Activated CD4-positive, alpha-beta T cell treated with anti-CD3 and anti-CD28 coated beads, Interleukin-10, Interleukin-2, amounts not matched to agents 100 ng/mL and 50 ng/mL, durations not matched to agents 16 hours and 8 hours (primary cell): ENCODE measurements at regions not wholly inside any gene's neighbourhood (a gene's known extent, or its start where the extent isn't known, plus 50 kb on each side); places are given as distances from the start of the nearest gene placed in this dataset.
"Not testable (repeated sequence)": the region's sequence is repeated elsewhere in the genome, so short reads cannot be mapped to it uniquely, and the experiment has no call there.

ENCODE experiments used
- DNase-seq: peaks from one replicate; pipeline ENCODE4 v3.0.0-alpha.2; 2020

DNA sequence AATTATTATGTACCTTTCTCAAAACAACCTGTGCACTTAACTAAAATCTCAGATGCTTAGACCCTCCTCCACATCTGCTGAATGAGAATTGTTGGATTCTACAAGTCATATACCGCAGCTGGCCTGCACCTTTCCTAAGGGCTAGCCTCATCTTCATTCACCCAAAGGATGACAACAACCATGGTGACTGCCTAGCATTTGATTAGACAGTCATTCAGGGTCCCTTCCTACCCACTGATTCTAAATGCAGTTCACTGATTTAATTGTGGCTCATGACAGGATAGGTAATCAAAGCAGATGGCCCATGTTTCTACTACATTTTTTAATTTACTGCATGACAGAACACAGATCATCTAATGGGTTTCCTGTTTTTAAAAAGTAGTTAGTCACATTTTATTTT is 551.9 kb upstream of the SLC10A2 start:
- no peak for DNase-seq

GRCh38 chr13:103615771-103616170 is 549.6 kb upstream of the SLC10A2 start:
- no peak for DNase-seq

DNA sequence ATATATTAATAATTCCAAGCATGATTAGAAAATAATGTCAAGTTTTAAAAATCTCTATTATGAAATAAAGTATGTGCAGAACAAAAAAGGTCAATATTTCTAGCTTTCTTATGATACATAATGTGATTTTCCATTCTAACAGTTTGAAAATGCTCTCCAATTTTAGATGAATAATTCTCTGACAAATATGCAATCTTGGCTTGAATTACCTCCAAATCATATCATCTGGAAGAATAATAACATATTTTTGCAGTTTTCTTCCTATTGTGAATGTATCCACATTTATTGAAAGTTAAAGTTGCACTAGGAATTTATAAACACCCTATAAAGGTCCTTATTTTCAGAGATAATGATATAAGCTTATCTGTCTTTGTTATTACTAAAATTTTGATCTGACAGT is 548.5 kb upstream of the SLC10A2 start:
- DNase-seq = no peak

- no peak for DNase-seq
These were observed 541.8 kb upstream of the SLC10A2 start for GRCh38 chr13:103607995-103608394.

DNA sequence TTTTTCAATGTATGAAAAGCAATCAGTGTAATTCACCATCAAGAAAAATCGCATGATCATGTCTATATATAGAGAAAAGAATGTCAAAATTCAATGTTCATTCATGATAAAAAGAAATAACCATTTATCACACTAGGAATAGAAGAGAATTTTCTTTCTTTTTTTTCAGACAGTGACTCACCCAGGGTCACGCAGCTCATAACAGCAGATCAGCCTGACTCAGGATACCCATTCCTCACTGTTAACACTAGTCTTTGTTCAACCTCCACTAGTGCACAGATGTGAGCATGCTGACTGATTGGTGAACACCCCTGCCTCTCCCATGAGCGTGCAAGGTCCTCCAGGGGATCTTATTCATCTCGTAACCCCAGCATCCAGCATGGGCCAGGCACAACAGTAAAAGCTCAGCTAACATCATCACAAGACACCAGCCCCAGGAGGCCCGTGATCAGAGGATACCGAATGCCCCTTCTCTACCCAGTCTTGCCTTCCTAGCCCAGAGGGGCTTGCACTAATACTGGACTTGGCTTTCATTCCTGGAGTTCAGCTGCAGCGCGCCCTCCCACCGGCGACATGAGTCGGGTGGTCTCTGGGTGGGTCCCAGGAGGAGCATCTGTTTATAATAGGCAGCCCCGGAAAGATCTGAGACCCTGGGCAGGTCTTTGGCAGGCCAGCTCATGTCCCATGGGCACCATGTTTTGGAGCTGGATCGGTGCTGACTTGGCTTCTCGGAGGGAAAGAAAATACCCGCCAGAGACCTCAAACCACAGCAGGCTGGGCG is 539.5 kb upstream of the SLC10A2 start:
- DNase-seq = no peak

DNA sequence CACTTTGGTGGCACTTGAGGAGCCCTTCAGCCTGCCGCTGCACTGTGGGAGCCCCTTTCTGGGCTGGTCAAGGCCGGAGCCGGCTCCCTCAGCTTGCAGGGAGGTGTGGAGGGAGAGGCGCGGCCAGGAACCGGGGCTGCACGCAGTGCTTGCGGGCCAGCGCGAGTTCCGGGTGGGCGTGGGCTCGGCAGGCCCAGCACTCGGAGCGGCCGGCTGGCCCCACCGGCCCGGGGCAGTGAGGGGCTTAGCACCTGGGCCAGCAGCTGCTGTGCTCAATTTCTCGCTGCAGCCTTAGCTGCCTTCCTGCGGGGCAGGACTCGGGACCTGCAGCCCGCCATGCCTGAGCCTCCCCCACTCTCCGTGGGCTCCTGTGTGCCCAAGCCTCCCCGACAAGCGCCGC is 533.7 kb upstream of the SLC10A2 start:
- DNase-seq = not testable (repeated sequence)

GRCh38 chr13:103598671-103599070 is 532.5 kb upstream of the SLC10A2 start:
- no peak for DNase-seq

GRCh38 chr13:103573446-103573845 is 507.2 kb upstream of the SLC10A2 start:
- DNase-seq = no peak

DNA sequence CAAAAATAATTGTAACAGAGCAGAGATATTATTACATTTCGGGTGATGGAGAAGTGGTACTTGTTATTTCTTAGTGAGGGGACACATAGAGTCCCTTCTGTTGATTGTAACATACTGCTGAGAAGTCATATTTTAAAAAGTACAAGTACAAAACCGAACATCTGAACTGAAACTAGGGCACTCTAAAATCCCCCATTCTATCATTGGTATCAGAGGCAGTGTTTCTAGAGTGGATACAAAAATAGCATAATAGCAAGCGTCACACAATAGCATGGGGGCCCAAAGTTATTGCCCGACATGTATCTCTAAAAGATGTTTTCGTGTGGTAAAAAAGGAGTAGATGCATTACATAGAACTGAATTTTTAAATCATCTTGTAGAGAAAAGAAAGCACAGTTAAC is 502.1 kb upstream of the SLC10A2 start:
- DNase-seq = no peak

DNA sequence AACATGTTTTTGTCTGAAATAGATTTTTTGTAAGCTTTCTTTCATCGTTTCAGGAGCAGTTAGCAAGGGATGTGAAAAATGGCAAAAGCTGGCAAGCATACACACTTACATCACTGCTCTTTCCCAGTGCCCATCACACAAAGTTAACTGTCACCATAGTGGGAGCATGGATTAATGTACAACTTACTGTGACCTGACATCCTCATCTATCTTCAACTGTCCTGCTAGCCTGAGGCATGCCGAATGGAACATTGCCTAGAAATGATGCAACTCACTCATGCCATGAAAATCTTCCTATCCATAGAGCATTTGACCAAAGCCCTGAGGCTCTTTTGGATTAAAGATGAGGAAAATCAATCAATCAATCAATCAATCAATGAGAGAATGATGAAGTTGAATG is 491.7 kb upstream of the SLC10A2 start:
- DNase-seq = no peak

DNA sequence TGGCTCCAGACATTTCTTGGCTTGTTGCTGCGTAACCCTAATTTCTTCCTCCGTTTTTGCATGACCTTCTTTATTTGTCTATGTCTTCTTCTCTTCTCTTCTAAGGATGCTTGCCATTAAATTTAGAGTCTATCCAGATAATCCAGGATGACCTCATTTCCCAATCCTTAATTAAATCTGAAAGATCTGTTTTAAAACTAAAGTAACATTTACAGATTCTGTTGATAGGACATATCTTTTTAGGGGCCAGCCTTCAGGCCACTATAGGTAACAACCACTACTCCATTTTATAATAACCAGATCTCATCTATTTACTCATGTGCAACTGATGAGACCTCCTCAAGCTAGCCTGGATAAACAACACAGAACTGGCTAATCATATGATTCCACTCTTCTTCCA is 490.5 kb upstream of the SLC10A2 start:
- no peak for DNase-seq

GRCh38 chr13:103547914-103548313 is 481.7 kb upstream of the SLC10A2 start:
- no peak for DNase-seq

DNA sequence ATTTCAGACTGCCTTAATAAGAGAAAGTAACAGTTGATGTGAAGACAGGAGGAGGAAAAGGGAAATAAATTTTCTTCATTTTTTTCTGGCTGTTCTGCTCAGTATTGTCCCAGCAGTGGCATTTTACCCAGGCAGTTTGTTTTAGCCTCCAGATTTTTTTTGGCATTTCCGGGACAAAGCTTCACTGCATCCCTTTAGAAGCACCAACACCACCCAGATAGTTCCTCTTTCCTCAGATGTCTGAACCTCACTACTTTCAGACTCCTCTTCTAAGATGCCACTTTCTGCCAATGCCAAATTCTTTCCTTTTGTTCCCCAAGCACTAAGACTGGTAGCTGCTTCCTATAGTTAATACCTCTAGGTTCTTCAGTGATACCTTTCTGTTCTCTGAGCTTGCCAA is 480.1 kb upstream of the SLC10A2 start:
- DNase-seq = no peak

DNA sequence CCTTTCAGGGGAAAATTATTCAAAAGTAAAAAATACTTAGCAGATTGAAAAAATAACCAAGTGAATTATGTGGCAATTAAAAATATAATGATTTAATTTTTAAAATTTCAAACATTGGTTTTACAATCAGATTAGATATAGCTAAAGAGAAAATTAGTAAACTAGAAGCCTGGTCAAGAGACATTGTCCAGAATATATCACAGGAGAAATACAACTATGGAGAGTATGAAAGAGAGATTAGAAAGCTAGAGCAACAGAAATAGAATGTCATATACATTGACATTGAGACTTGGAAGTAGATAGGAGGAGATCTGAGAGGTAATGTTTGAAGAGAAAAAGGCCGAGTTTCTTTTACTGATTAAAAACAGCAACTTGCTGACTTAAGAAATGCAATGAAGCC is 476.4 kb upstream of the SLC10A2 start:
- no peak for DNase-seq

GRCh38 chr13:103540382-103540765 is 474.2 kb upstream of the SLC10A2 start:
- no peak for DNase-seq

GRCh38 chr13:103539721-103540381 is 473.6 kb upstream of the SLC10A2 start:
- no peak for DNase-seq

GRCh38 chr13:103539265-103539664 is 473.0 kb upstream of the SLC10A2 start:
- no peak for DNase-seq

GRCh38 chr13:103537616-103538015 is 471.4 kb upstream of the SLC10A2 start:
- no peak for DNase-seq

DNA sequence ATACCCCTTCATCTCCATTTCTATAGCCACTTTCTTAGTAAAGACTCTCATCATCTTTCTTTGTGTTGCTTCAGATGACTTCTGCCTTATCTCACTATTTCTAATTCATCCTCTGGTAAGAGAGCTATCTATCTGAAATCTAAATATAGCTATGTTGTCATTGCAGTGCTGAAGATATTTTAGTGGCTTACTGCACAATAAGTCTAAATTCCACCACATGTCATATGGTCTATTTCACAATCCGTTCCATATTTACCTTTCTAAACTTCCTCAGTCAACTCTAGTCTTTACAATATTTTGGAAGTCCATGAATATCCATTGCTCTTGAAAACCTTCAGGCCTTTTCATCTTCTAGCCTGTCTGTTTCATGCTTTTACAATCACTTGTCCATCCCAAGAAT is 465.1 kb upstream of the SLC10A2 start:
- DNase-seq = no peak

DNA sequence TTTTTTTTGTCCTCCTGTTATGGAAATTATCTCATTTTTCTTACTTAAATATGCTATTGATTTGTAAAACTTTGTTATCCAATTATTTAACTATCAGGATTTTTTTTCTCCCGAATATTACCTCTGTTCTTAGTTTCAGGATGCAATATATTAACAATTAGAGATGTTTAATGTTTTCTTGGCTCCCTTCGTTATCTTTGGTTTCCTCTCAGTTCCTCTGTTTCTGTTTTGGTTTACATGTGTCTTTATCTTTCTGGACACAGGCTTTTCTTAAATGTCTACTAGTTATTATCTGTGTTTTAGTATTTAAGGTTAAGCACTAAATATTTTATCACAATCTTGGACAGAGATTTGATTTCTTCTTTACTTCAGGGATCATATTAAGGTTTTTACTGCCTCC is 462.2 kb upstream of the SLC10A2 start:
- no peak for DNase-seq

GRCh38 chr13:103525530-103525929 is 459.3 kb upstream of the SLC10A2 start:
- no peak for DNase-seq

DNA sequence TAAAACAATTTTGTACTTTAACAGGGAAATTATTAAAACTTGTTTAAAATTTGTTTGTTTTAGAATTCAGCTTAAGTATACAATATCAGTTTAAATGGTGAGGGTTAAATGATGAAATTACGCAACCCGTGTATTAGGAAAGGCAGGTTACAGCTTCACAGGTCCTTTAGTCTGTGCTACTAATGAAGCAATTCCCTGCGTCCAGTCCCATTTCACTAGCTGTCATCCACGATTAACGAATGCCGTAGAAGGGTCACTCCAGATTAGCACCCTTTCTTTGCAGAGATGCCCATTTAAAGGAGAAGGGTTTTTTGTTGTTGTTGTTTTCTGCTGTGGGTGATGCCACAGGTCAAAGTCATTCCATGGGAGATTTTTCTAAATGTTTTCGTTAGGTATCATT is 457.6 kb upstream of the SLC10A2 start:
- no peak for DNase-seq

DNA sequence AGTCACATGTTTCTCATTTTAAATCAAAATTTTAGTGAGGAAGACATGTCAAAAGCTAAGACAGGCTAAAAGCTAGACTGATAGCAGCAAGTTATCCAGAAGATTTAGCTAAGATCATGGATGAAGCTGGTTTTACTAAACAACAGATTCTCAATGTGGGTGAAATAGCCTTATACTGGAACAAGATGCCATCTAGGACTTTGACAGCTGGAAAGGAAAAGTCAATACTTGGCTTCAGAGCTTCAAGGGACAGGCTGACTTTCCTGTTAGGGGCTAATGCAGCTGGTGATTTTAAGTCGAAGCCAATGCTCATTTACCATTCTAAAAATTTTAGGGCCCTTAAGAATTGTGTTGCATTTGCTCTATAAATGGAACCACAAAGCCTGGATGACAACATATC is 455.3 kb upstream of the SLC10A2 start:
- no peak for DNase-seq

DNA sequence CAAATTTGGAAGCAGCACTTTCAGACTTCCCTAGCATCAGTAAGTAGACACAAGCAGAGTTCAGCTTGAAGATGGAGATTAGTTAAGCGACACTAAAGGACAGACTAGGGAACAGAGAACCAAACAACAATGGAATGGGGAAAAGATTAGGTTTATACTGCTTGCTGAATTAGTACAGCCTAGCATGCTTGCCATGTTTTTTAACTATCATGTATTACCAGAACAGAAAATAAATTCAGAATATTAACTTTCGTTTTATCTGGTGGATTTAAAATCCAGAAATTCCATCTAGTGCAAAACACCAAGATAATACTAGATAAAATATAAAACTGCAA is 451.5 kb upstream of the SLC10A2 start:
- DNase-seq = no peak
